K562 (cell line): ENCODE measurements at regions not wholly inside any gene's neighbourhood (a gene's known extent, or its start where the extent isn't known, plus 50 kb on each side); places are given as distances from the start of the nearest gene placed in this dataset.

ENCODE experiments used
- ARID2 ChIP-seq: fragments of 450-650 bp; IDR thresholded peaks from 2 replicates; pipeline ENCODE4 v1.6.1; 2017; ENCODE audit warnings: antibody characterized with exemption, mild to moderate bottlenecking
- BHLHE40 ChIP-seq: IDR thresholded peaks from 2 replicates; pipeline ENCODE4 v1.6.1; 2011; ENCODE audit warnings: low read length, improper control_type of control experiment
- CBFA2T2 ChIP-seq: fragments of 450-650 bp; conservative IDR thresholded peaks from 2 replicates; pipeline ENCODE4 v1.6.1; 2017; ENCODE audit warnings: mild to moderate bottlenecking
- CEBPB ChIP-seq: fragments of 450-650 bp; IDR thresholded peaks from 2 replicates; pipeline ENCODE4 v1.6.1; 2016; ENCODE audit warnings: missing genetic modification characterization, missing compliant biosample characterization
- GTF2F1 ChIP-seq: IDR thresholded peaks from 2 replicates; pipeline ENCODE4 v1.6.1; 2011; ENCODE audit warnings: low read depth, low read length, improper control_type of control experiment
- HNRNPLL ChIP-seq: fragments of 200-400 bp; formaldehyde crosslinking; IDR thresholded peaks from 2 replicates; pipeline ENCODE4 v1.6.1; 2017; ENCODE audit warnings: low read length, low read depth, mild to moderate bottlenecking; ENCODE audit not compliant: poor library complexity, severe bottlenecking
- MYNN ChIP-seq, 2 experiments: sonication (generic); formaldehyde crosslinking in 1 of 2; IDR thresholded peaks; 2 replicates each; pipeline versions ENCODE4 v1.5.0 to v1.6.1; 2016 to 2020; ENCODE audit warnings: antibody characterized with exemption in 1 of 2, missing genetic modification reagents in 1 of 2
- NFXL1 ChIP-seq: fragments of 450-650 bp; formaldehyde crosslinking; IDR thresholded peaks from 2 replicates; pipeline ENCODE4 v1.4.0; 2021; ENCODE audit warnings: mild to moderate bottlenecking
- TEAD2 ChIP-seq: fragments of 450-650 bp; IDR thresholded peaks from 2 replicates; pipeline ENCODE4 v1.6.1; 2016; ENCODE audit warnings: missing genetic modification characterization, control low read depth, missing compliant biosample characterization
- TF ChIP-seq, protein P1 (sequence below): fragments of 450-650 bp; IDR thresholded peaks from 2 replicates; pipeline ENCODE4 v1.6.1; 2016; ENCODE audit warnings: borderline replicate concordance
- TF ChIP-seq, protein P2 (sequence below), 3 experiments: IDR thresholded peaks in 2 of 3; conservative IDR thresholded peaks in 1 of 3; 2 replicates each; pipeline ENCODE4 v1.5.1; 2011 to 2012; ENCODE audit warnings: low read length in 3 of 3, mild to moderate bottlenecking in 3 of 3, control low read depth in 2 of 3, improper control_type of control experiment in 1 of 3, inconsistent platforms in 1 of 3, low read depth in 1 of 3, mixed read lengths in 1 of 3, moderate library complexity in 1 of 3; ENCODE audit not compliant: insufficient read depth in 2 of 3

GRCh38 chr1:73475316-73475870 is 722.6 kb downstream of the LRRIQ3 start:
- TF ChIP-seq BHLHE40 = no peak
- TF ChIP-seq TEAD2 = no peak
- TF ChIP-seq GTF2F1 = no peak
- TF ChIP-seq NFXL1 (CRISPR knock-in tag) = no peak
- TF ChIP-seq MYNN (IDR thresholded peaks at IDR 0.05) = no peak
- no peak for TF ChIP-seq MYNN (CRISPR knock-in tag; IDR thresholded peaks at IDR 0.05)
- TF ChIP-seq ARID2 = no peak
- TF ChIP-seq CEBPB (tag) = no peak
- TF ChIP-seq HNRNPLL = no peak
- TF ChIP-seq, protein P1, sequence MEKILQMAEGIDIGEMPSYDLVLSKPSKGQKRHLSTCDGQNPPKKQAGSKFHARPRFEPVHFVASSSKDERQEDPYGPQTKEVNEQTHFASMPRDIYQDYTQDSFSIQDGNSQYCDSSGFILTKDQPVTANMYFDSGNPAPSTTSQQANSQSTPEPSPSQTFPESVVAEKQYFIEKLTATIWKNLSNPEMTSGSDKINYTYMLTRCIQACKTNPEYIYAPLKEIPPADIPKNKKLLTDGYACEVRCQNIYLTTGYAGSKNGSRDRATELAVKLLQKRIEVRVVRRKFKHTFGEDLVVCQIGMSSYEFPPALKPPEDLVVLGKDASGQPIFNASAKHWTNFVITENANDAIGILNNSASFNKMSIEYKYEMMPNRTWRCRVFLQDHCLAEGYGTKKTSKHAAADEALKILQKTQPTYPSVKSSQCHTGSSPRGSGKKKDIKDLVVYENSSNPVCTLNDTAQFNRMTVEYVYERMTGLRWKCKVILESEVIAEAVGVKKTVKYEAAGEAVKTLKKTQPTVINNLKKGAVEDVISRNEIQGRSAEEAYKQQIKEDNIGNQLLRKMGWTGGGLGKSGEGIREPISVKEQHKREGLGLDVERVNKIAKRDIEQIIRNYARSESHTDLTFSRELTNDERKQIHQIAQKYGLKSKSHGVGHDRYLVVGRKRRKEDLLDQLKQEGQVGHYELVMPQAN = no peak
- TF ChIP-seq, protein P2, sequence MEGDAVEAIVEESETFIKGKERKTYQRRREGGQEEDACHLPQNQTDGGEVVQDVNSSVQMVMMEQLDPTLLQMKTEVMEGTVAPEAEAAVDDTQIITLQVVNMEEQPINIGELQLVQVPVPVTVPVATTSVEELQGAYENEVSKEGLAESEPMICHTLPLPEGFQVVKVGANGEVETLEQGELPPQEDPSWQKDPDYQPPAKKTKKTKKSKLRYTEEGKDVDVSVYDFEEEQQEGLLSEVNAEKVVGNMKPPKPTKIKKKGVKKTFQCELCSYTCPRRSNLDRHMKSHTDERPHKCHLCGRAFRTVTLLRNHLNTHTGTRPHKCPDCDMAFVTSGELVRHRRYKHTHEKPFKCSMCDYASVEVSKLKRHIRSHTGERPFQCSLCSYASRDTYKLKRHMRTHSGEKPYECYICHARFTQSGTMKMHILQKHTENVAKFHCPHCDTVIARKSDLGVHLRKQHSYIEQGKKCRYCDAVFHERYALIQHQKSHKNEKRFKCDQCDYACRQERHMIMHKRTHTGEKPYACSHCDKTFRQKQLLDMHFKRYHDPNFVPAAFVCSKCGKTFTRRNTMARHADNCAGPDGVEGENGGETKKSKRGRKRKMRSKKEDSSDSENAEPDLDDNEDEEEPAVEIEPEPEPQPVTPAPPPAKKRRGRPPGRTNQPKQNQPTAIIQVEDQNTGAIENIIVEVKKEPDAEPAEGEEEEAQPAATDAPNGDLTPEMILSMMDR (IDR thresholded peaks at IDR 0.05 in 2 of 3, conservative IDR thresholded peaks at IDR 0.05 in 1 of 3; ENCODE audit: insufficient read depth in 2 of 3, low read depth in 1 of 3, low read length in 3 of 3) = no peak
- no peak for TF ChIP-seq CBFA2T2
